Ectodermal cell (in vitro differentiated cells): ENCODE measurements at regions not wholly inside any gene's neighbourhood (a gene's known extent, or its start where the extent isn't known, plus 50 kb on each side); places are given as distances from the start of the nearest gene placed in this dataset.

ENCODE experiments used
- H3K27ac ChIP-seq: 2 replicates; pipeline ENCODE4 v1.7.0; 2013; ENCODE audit warnings: mild to moderate bottlenecking, low read depth, low read length; ENCODE audit not compliant: insufficient read depth, poor library complexity, severe bottlenecking
- H3K27me3 ChIP-seq: 2 replicates; pipeline ENCODE4 v1.7.0; 2013; ENCODE audit warnings: mild to moderate bottlenecking, low read length; ENCODE audit not compliant: insufficient read depth, control insufficient read depth, poor library complexity, severe bottlenecking
- H3K36me3 ChIP-seq: one replicate; pipeline ENCODE4 v1.7.0; 2013; ENCODE audit warnings: low read length; ENCODE audit not compliant: control insufficient read depth, insufficient read depth
- H3K4me1 ChIP-seq: one replicate; pipeline ENCODE4 v1.7.0; 2013; ENCODE audit warnings: low read length; ENCODE audit not compliant: control insufficient read depth, insufficient read depth
- H3K4me3 ChIP-seq: 2 replicates; pipeline ENCODE4 v1.7.0; 2013; ENCODE audit warnings: low read depth, low read length, control low read depth; ENCODE audit not compliant: insufficient read depth
- H3K9me3 ChIP-seq: 2 replicates; pipeline ENCODE4 v1.7.0; 2013; ENCODE audit warnings: mild to moderate bottlenecking, low read length, moderate library complexity; ENCODE audit not compliant: control insufficient read depth
- WGBS, 2 experiments: methylation state at CpG; one replicate each; pipeline ENCODE4 v1.1.7; 2013; ENCODE audit warnings: missing lambda C conversion rate in 2 of 2; 5-methylcytosine and 5-hydroxymethylcytosine counted together

DNA sequence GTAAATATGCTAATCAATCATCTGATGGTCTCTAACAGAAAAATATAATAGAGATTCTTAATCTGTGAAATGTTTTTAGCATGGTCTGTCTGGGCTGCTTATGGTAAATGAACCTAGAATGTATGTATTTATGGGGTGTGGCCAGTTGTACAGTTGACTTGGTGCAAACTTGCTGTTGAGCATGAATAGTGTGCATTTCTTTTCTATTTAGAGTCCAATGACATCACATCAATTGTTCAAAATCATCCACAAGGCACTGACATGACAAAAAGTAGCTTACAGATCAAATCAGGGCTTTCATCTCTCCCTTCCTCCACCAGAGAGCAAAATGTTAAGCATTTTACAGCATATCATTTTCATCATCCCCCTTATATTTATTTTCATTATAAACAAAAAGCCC is 1010.3 kb downstream of the KCNT2 start:
- H3K36me3 ChIP-seq = no peaks in the 10 kb centered on the region
- H3K9me3 ChIP-seq = no peaks in the 10 kb centered on the region
- no peak overlapping the region for H3K4me3 ChIP-seq
- no peaks in the 10 kb centered on the region for H3K27me3 ChIP-seq
- H3K4me1 ChIP-seq = no peaks in the 10 kb centered on the region
- no peak overlapping the region for H3K27ac ChIP-seq

DNA sequence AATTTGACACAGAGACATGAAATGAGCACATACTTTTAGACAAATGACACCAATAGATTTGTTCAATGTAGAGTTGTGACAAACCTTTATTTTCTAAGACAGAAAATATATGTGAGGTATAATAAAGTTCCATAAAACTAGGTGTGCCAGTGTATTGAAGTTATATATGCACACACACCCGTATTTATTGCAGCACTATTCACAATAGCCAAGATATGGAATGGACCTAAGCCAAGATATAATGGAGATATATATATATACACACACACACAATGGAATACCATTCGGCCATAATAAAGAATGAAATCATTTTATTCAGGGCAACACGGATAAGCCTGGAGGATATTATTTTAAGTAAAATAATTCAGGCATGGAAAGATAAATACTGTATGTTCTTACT is 1013.5 kb downstream of the KCNT2 start:
- Histone ChIP-seq H3K4me3 (no peak overlapping the region), H3K36me3 (no peaks in the 10 kb centered on the region), H3K27ac (no peak overlapping the region), H3K4me1 (no peaks in the 10 kb centered on the region), H3K9me3 (no peaks in the 10 kb centered on the region), H3K27me3 (no peaks in the 10 kb centered on the region)
- WGBS, 2 experiments = 90 to 100% methylated on average over 2 of the region's 3 CpGs

GRCh38 chr1:195594322-195594721 is 1013.9 kb downstream of the KCNT2 start:
- no peaks in the 10 kb centered on the region for H3K36me3 ChIP-seq
- no peak overlapping the region for H3K27ac ChIP-seq
- 100% methylated on average over 1 of the region's 2 CpGs for WGBS, 2 experiments
- no peaks in the 10 kb centered on the region for H3K27me3 ChIP-seq
- H3K4me1 ChIP-seq = no peaks in the 10 kb centered on the region
- H3K9me3 ChIP-seq = no peaks in the 10 kb centered on the region
- no peak overlapping the region for H3K4me3 ChIP-seq

DNA sequence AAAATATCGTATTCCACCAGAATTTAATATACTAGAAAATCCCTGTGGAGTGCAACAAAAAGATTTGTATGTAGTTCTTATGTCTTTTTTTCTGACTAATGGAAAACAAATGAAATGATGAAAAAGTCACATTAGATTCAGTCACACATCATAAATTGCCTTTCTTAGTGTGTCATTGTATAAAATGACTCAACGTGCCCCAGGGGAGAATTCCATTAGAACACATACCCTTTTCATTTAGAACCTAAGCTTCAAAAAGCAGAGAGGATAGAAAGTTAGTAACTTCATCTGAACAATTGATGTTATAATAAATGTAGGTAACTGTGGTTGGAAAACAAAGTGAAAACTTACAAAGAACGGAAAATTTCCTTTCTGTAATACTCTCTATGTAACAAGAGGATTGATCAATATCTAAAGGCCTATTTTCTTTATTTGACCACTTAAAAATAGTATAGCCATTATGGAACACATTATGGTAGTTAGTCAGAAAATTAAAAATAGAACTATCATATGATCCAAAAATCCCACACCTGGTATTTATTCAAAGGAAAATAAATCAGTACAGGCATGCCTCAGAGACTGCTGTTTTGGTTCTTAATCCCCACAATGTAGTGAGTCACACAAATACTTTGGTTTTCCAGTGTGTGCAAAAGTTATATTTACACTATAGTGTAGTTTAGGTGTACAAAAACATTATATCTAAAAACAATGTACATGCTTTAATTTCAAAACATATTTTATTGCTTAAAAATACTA is 1016.1 kb downstream of the KCNT2 start:
- H3K27me3 ChIP-seq = no peaks in the 10 kb centered on the region
- H3K9me3 ChIP-seq = no peaks in the 10 kb centered on the region
- WGBS, 2 experiments = no CpG with 5 or more reads among the region's 3 CpGs

DNA sequence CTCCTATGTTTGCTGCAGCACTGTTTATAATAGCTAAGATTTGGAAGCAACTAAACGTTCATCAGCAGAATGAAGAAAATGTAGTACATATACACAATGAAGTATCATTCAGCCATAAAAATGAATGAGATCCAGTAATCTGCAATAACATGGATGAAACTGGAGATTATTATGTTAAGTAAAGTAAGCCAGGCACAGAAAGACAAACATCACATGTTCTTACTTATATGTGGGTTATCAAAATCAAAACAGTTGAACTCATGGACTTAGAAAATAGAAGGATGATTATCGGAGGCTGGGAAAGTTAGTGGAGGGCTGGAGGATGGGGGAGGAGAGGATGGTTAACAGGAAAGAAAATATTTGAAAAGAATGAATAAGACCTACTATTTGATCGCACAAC is 1017.6 kb downstream of the KCNT2 start:
- Histone ChIP-seq H3K36me3 (no peaks in the 10 kb centered on the region), H3K4me3 (no peak overlapping the region), H3K27me3 (no peaks in the 10 kb centered on the region), H3K27ac (no peak overlapping the region), H3K9me3 (no peaks in the 10 kb centered on the region), H3K4me1 (no peaks in the 10 kb centered on the region)
- WGBS, 2 experiments = 90 to 96% methylated on average over 2 of the region's 3 CpGs

More for the DNA sequence above, 1016.1 kb downstream of the KCNT2 start:
- H3K4me3 ChIP-seq = no peak overlapping the region
- no peaks in the 10 kb centered on the region for H3K4me1 ChIP-seq
- no peak overlapping the region for H3K27ac ChIP-seq
- no peaks in the 10 kb centered on the region for H3K36me3 ChIP-seq

DNA sequence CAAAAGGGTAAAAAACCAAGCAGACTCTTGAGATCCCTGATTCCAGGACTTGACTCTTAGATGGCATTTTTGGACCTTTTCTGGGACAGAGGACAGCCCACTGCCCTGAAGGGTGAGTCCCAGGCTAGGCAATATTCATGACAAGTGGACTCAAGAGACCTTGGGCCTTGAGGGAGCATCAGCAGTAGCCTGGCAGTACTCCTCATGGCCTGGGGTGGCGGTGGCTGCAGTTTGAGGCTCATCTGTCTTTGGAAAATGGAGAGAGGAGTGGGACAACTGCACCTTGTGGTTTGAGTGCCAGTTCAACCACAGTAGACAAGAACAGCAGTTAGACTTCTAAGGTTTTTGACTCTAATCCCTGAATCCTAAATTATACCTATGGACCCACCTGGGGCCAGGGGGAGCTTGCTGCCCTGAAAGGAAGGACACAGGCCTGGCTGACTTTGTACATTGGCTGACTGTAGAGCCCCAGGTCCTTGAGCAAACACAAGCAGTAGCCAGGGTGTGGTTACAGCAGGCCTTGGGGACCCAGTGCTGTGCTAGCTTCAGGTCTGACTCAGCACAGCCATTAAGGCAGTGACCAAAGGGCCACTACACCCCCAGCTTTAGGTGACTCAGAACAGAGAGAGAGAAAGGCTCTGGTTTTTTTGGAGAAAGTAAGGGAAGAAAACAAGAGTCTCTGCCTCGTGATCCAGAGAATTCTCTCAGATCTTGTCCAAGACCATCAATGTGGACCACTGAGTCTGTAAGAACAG is 1023.2 kb downstream of the KCNT2 start:
- Histone ChIP-seq H3K36me3 (no peaks in the 10 kb centered on the region), H3K27ac (no peak overlapping the region), H3K4me1 (no peaks in the 10 kb centered on the region), H3K4me3 (no peak overlapping the region), H3K27me3 (no peaks in the 10 kb centered on the region), H3K9me3 (no peaks in the 10 kb centered on the region)
- WGBS, 2 experiments = 89 to 91% methylated on average over 2 of the region's 2 CpGs

GRCh38 chr1:195580988-195581387 is 1027.3 kb downstream of the KCNT2 start:
- no peaks in the 10 kb centered on the region for H3K4me1 ChIP-seq
- no peak overlapping the region for H3K27ac ChIP-seq
- H3K4me3 ChIP-seq = no peak overlapping the region
- WGBS, 2 experiments = 100% methylated on average over 1 of the region's 2 CpGs; no CpG with 5 or more reads in 1 of the 2 experiments
- no peaks in the 10 kb centered on the region for H3K27me3 ChIP-seq
- H3K9me3 ChIP-seq = no peaks in the 10 kb centered on the region
- H3K36me3 ChIP-seq = no peaks in the 10 kb centered on the region

DNA sequence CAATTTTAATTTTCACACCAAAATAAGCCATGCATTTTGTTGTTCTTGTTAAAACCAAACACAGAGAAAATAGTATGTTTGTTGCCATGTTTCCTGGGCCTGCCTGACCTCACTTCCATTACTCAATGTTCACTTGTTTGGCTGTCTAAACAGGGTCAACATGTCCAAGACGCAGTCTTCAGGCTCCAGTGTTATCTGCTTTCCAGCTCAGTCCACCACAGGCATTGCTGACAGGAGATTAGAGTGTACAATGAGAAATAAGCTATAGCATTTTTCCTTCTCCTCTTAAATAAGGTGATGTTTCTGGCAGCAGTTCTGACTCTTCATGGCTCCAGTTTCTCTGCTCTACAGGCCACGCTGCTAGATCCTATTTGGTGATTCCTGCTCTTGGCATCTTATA is 1030.5 kb downstream of the KCNT2 start:
- Histone ChIP-seq H3K27me3 (no peaks in the 10 kb centered on the region), H3K27ac (no peak overlapping the region), H3K9me3 (no peaks in the 10 kb centered on the region), H3K4me3 (no peak overlapping the region), H3K4me1 (no peaks in the 10 kb centered on the region), H3K36me3 (no peaks in the 10 kb centered on the region)
- WGBS, 2 experiments = 89 to 98% methylated on average over 2 of the region's 2 CpGs

- H3K4me1 ChIP-seq = no peaks in the 10 kb centered on the region
These were observed 1031.6 kb downstream of the KCNT2 start for GRCh38 chr1:195576641-195577040.

DNA sequence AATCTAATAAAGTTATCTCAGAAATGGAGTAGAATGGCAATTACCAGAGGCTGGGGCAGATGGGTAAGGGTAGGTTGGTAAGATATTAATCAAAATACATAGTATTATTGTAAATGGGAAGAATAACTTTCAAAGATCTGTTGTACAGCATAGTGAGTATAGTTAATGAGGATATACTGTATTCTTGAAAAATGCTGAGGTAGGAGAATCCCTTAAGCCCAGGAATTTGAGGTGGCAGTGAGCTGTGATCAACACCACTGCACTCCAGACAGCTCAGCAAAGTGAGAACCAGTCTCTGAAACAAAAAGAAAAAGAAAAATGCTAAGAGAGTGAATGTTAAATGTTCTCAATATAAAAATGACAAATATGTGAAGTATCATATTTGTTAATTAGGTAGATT is 1033.7 kb downstream of the KCNT2 start:
- Histone ChIP-seq H3K4me3 (no peak overlapping the region), H3K36me3 (no peaks in the 10 kb centered on the region), H3K4me1 (no peaks in the 10 kb centered on the region), H3K9me3 (no peaks in the 10 kb centered on the region), H3K27me3 (no peaks in the 10 kb centered on the region), H3K27ac (no peak overlapping the region)

More at GRCh38 chr1:195576641-195577040, 1031.6 kb downstream of the KCNT2 start:
- Histone ChIP-seq H3K27ac (no peak overlapping the region), H3K27me3 (no peaks in the 10 kb centered on the region), H3K4me3 (no peak overlapping the region), H3K36me3 (no peaks in the 10 kb centered on the region), H3K9me3 (no peaks in the 10 kb centered on the region)
